CD4-positive, alpha-beta T cell (primary cell): ENCODE measurements at regions not wholly inside any gene's neighbourhood (a gene's known extent, or its start where the extent isn't known, plus 50 kb on each side); places are given as distances from the start of the nearest gene placed in this dataset.
"Not testable (repeated sequence)": the region's sequence is repeated elsewhere in the genome, so short reads cannot be mapped to it uniquely, and the experiment has no call there.

Experiments used
- ATAC-seq: fragments of 200-7000 bp; cut with Tn5 transposase; one replicate; pipeline ENCODE4 v1.10.0; 2022; ENCODE audit warnings: mild to moderate bottlenecking; ENCODE audit not compliant: poor library complexity
- CTCF ChIA-PET: fragments of 350-600 bp; sonication (Branson Sonifier 250); formaldehyde crosslinking; loops from one replicate; lab custom pipeline; 2021; ENCODE audit warnings: antibody characterized with exemption, inconsistent platforms; lab: Charles Lee
- POLR2A ChIA-PET: fragments of 350-600 bp; sonication (Branson Sonifier 250); formaldehyde crosslinking; loops from one replicate; lab custom pipeline; 2021; ENCODE audit warnings: antibody characterized with exemption, inconsistent platforms; lab: Charles Lee
- DNase-seq, 14 experiments: peaks; one replicate each; pipeline ENCODE4 v3.0.0-alpha.2; 2013 to 2020; ENCODE audit warnings: mixed read lengths in 2 of 14
- H3K27ac ChIP-seq, 2 donors: one replicate each; pipeline versions ENCODE4 v1.5.1 to v1.7.0; 2013; ENCODE audit warnings: low read length in 2 of 2, low read depth in 1 of 2, mild to moderate bottlenecking in 1 of 2
- H3K27me3 ChIP-seq, 2 experiments: 1 replicate in 1 of 2; 2 replicates in 1 of 2; pipeline versions ENCODE4 v1.6.1 to v1.7.0; 2013; ENCODE audit warnings: low read length in 2 of 2, control low read depth in 1 of 2, mild to moderate bottlenecking in 1 of 2, moderate library complexity in 1 of 2; ENCODE audit not compliant: insufficient read depth in 2 of 2, control insufficient read depth in 1 of 2
- H3K36me3 ChIP-seq: one replicate; pipeline ENCODE4 v1.6.1; 2013; ENCODE audit warnings: low read length, control low read depth; ENCODE audit not compliant: insufficient read depth
- H3K4me1 ChIP-seq: one replicate; pipeline ENCODE4 v1.6.1; 2013; ENCODE audit warnings: low read length, control low read depth; ENCODE audit not compliant: insufficient read depth
- H3K4me3 ChIP-seq: one replicate; pipeline ENCODE4 v1.5.1; 2013; ENCODE audit warnings: mild to moderate bottlenecking, low read length, moderate library complexity
- H3K9me3 ChIP-seq, 2 experiments: 1 replicate in 1 of 2; 2 replicates in 1 of 2; pipeline versions ENCODE4 v1.6.1 to v1.7.0; 2013; ENCODE audit warnings: low read length in 2 of 2, mild to moderate bottlenecking in 2 of 2, control low read depth in 1 of 2, moderate library complexity in 1 of 2; ENCODE audit not compliant: control insufficient read depth in 1 of 2, insufficient read depth in 1 of 2
- H3K27ac Mint-ChIP-seq: one replicate; pipeline ENCODE4 v1.8.0; 2020; ENCODE audit warnings: mixed read lengths
- H3K27me3 Mint-ChIP-seq: one replicate; pipeline ENCODE4 v1.8.0; 2021; ENCODE audit warnings: mixed read lengths
- H3K36me3 Mint-ChIP-seq: one replicate; pipeline ENCODE4 v1.8.0; 2021; ENCODE audit warnings: low read depth, mixed read lengths
- H3K4me1 Mint-ChIP-seq: one replicate; pipeline ENCODE4 v1.8.0; 2021; ENCODE audit warnings: low read depth, mixed read lengths
- H3K4me3 Mint-ChIP-seq: one replicate; pipeline ENCODE4 v1.8.0; 2020; ENCODE audit warnings: mild to moderate bottlenecking, mixed read lengths
- H3K9me3 Mint-ChIP-seq: one replicate; pipeline ENCODE4 v1.8.0; 2020; ENCODE audit warnings: mixed read lengths
- intact Hi-C, 2 experiments: fragments of 100-400 bp; cut with DNase I in 1 of 2; cut with micrococcal nuclease in 1 of 2; formaldehyde crosslinking; loops; one replicate each; pipeline versions ENCODE4 v1.15.1 to v1.9.0; 2023 to 2025; cut with DNase I, micrococcal nuclease
- TF ChIP-seq, protein P1 (sequence below): fragments of 200-600 bp; IDR thresholded peaks from one replicate; pipeline ENCODE4 v1.8.0; 2022; ENCODE audit warnings: antibody characterized with exemption, mild to moderate bottlenecking

DNA sequence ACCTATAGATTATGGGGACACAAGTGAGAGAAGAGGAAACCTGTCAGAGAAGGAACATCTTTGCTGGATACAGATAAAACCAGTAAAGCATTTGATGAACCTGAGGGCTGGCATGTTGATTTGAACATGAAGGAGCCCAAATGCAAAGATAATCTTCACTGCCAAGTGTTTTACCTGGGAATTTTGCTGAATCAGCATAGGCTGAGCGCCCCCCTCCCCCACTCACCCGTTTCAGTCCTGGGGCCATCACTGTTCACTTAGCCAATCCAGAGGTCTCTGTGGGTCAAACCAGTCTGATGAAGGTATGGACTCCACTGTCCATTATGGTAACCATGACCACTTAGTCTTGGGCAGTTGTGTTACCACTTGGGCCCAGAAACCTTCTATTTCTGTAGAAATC lies 466.0 kb upstream of the GRM7 start:
- H3K27me3 ChIP-seq: no peaks in the 10 kb centered on the region
- H3K36me3 ChIP-seq: no peaks in the 10 kb centered on the region
- ChIA-PET POLR2A (no interaction called here), CTCF (no interaction called here)
- no peak overlapping the region for H3K4me3 Mint-ChIP-seq
- no peaks in the 10 kb centered on the region for H3K9me3 ChIP-seq
- TF ChIP-seq, protein P1, sequence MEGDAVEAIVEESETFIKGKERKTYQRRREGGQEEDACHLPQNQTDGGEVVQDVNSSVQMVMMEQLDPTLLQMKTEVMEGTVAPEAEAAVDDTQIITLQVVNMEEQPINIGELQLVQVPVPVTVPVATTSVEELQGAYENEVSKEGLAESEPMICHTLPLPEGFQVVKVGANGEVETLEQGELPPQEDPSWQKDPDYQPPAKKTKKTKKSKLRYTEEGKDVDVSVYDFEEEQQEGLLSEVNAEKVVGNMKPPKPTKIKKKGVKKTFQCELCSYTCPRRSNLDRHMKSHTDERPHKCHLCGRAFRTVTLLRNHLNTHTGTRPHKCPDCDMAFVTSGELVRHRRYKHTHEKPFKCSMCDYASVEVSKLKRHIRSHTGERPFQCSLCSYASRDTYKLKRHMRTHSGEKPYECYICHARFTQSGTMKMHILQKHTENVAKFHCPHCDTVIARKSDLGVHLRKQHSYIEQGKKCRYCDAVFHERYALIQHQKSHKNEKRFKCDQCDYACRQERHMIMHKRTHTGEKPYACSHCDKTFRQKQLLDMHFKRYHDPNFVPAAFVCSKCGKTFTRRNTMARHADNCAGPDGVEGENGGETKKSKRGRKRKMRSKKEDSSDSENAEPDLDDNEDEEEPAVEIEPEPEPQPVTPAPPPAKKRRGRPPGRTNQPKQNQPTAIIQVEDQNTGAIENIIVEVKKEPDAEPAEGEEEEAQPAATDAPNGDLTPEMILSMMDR: no peak
- no peaks in the 10 kb centered on the region for H3K4me1 ChIP-seq
- H3K9me3 Mint-ChIP-seq: no peaks in the 10 kb centered on the region
- H3K4me3 ChIP-seq: no peak overlapping the region
- H3K36me3 Mint-ChIP-seq: no peaks in the 10 kb centered on the region
- no peaks in the 10 kb centered on the region for H3K27me3 Mint-ChIP-seq
- ATAC-seq (no peak), DNase-seq (no peak)
- intact Hi-C loops: no loop called here
- no peaks in the 10 kb centered on the region for H3K4me1 Mint-ChIP-seq
- no peak overlapping the region for H3K27ac Mint-ChIP-seq
- no peak overlapping the region for H3K27ac ChIP-seq

- H3K36me3 ChIP-seq: no peaks in the 10 kb centered on the region
- H3K4me1 ChIP-seq: no peaks in the 10 kb centered on the region
- ChIA-PET CTCF (no interaction called here), POLR2A (no interaction called here)
- H3K27me3 ChIP-seq: no peaks in the 10 kb centered on the region
- Mint-ChIP-seq H3K27ac (no peak overlapping the region), H3K9me3 (no peaks in the 10 kb centered on the region), H3K36me3 (no peaks in the 10 kb centered on the region), H3K27me3 (no peaks in the 10 kb centered on the region), H3K4me1 (no peaks in the 10 kb centered on the region), H3K4me3 (no peak overlapping the region)
- H3K9me3 ChIP-seq: no peaks in the 10 kb centered on the region
- no peak overlapping the region for H3K4me3 ChIP-seq
- DNase-seq (no peak), ATAC-seq (no peak)
- TF ChIP-seq, protein P1: no peak
- no peak overlapping the region for H3K27ac ChIP-seq
- intact Hi-C loops: no loop called here
These were observed 464.3 kb upstream of the GRM7 start for GRCh38 chr3:6396631-6397030.

DNA sequence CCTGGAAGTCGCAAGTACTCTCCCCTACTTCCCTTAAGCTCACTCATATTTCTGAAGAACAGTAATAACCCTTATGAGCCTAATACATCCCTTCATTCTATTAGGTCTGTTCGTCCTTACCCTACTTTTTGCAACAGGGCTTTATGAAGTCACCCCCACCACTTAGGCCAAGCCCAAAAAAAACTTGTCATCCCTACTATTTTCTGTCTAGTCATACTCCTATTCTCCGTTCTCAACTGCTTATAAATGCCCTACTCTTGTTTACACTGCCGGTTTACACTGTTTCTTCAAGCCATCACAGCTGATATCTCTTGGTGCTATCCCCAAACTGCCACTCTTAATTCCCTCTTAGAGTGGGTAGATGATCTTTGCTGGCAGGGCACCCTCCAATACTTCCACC lies 458.2 kb upstream of the GRM7 start:
- H3K9me3 ChIP-seq, H3K27ac Mint-ChIP-seq, H3K27me3 Mint-ChIP-seq, H3K9me3 Mint-ChIP-seq, H3K27ac ChIP-seq, H3K4me3 Mint-ChIP-seq, intact Hi-C loops, DNase-seq, H3K36me3 ChIP-seq, POLR2A ChIA-PET, H3K4me1 Mint-ChIP-seq, H3K4me3 ChIP-seq, H3K36me3 Mint-ChIP-seq, H3K27me3 ChIP-seq, CTCF ChIA-PET, ATAC-seq, H3K4me1 ChIP-seq: not testable (repeated sequence)

GRCh38 chr3:6406923-6407322 lies 454.0 kb upstream of the GRM7 start:
- intact Hi-C loops, H3K27ac Mint-ChIP-seq, H3K4me1 Mint-ChIP-seq, ATAC-seq, H3K36me3 ChIP-seq, CTCF ChIA-PET, DNase-seq, H3K9me3 ChIP-seq, H3K4me3 ChIP-seq, POLR2A ChIA-PET, H3K4me1 ChIP-seq, H3K4me3 Mint-ChIP-seq, H3K36me3 Mint-ChIP-seq, H3K27ac ChIP-seq, H3K27me3 ChIP-seq, H3K27me3 Mint-ChIP-seq: not testable (repeated sequence)
- H3K9me3 Mint-ChIP-seq: peaks cover 13% of the 10 kb centered on the region
